H9 (cell line): ENCODE measurements at regions not wholly inside any gene's neighbourhood (a gene's known extent, or its start where the extent isn't known, plus 50 kb on each side); places are given as distances from the start of the nearest gene placed in this dataset.

Experiments
- DNase-seq: peaks from one replicate; pipeline ENCODE4 v3.0.0-alpha.2; 2017
- H2AFZ ChIP-seq: one replicate; pipeline ENCODE4 v1.6.1; 2013; ENCODE audit warnings: mild to moderate bottlenecking, low read length, control low read depth, moderate library complexity
- H2AK5ac ChIP-seq: 2 replicates; pipeline ENCODE4 v1.6.1; 2013; ENCODE audit warnings: low read length, control low read depth, mixed read lengths; ENCODE audit not compliant: insufficient read length
- H2BK120ac ChIP-seq: one replicate; pipeline ENCODE4 v1.6.1; 2013; ENCODE audit warnings: low read depth, mild to moderate bottlenecking, low read length, control low read depth, inconsistent platforms; ENCODE audit not compliant: poor library complexity, severe bottlenecking
- H2BK12ac ChIP-seq: 2 replicates; pipeline ENCODE4 v1.6.1; 2013; ENCODE audit warnings: low read length, control low read depth, mixed read lengths, low read depth; ENCODE audit not compliant: insufficient read length
- H2BK15ac ChIP-seq: 2 replicates; pipeline ENCODE4 v1.6.1; 2013; ENCODE audit warnings: low read depth, low read length, control low read depth
- H2BK20ac ChIP-seq: one replicate; pipeline ENCODE4 v1.6.1; 2013; ENCODE audit warnings: low read depth, mild to moderate bottlenecking, low read length, control low read depth, inconsistent platforms; ENCODE audit not compliant: poor library complexity, severe bottlenecking
- H2BK5ac ChIP-seq: 2 replicates; pipeline ENCODE4 v1.6.1; 2013; ENCODE audit warnings: low read length, control low read depth, mixed read lengths; ENCODE audit not compliant: insufficient read length
- H3K14ac ChIP-seq: 2 replicates; pipeline ENCODE4 v1.6.1; 2013; ENCODE audit warnings: low read length, control low read depth; ENCODE audit not compliant: insufficient read depth
- H3K18ac ChIP-seq: 2 replicates; pipeline ENCODE4 v1.6.1; 2013; ENCODE audit warnings: low read depth, mild to moderate bottlenecking, mixed read lengths, low read length, control low read depth; ENCODE audit not compliant: insufficient read length
- H3K23ac ChIP-seq: 2 replicates; pipeline ENCODE4 v1.6.1; 2013; ENCODE audit warnings: low read length, control low read depth, mixed read lengths, low read depth; ENCODE audit not compliant: insufficient read length
- H3K23me2 ChIP-seq: 2 replicates; pipeline ENCODE4 v1.6.1; 2013; ENCODE audit warnings: low read depth, mild to moderate bottlenecking, mixed read lengths, low read length, control low read depth; ENCODE audit not compliant: insufficient read length, poor library complexity, severe bottlenecking
- H3K27ac ChIP-seq: 2 replicates; pipeline ENCODE4 v1.5.1; 2013; ENCODE audit warnings: low read length, control low read depth, mixed read lengths, low read depth; ENCODE audit not compliant: insufficient read length
- H3K27me3 ChIP-seq: 2 replicates; pipeline ENCODE4 v1.6.1; 2013; ENCODE audit warnings: low read length, control low read depth, inconsistent platforms; ENCODE audit not compliant: insufficient read depth
- H3K4ac ChIP-seq: 2 replicates; pipeline ENCODE4 v1.6.1; 2013; ENCODE audit warnings: low read depth, mild to moderate bottlenecking, control low read depth, inconsistent platforms, low read length, moderate library complexity
- H3K4me1 ChIP-seq: 2 replicates; pipeline ENCODE4 v1.6.1; 2013; ENCODE audit warnings: low read length, control low read depth, inconsistent platforms; ENCODE audit not compliant: insufficient read depth
- H3K4me2 ChIP-seq: 2 replicates; pipeline ENCODE4 v1.6.1; 2013; ENCODE audit warnings: low read length, control low read depth, mixed read lengths; ENCODE audit not compliant: insufficient read length, insufficient read depth
- H3K56ac ChIP-seq: 2 replicates; pipeline ENCODE4 v1.6.1; 2013; ENCODE audit warnings: low read depth, mild to moderate bottlenecking, mixed read lengths, low read length, control low read depth; ENCODE audit not compliant: insufficient read length
- H3K79me1 ChIP-seq: 2 replicates; pipeline ENCODE4 v1.6.1; 2013; ENCODE audit warnings: low read depth, mild to moderate bottlenecking, moderate library complexity, low read length, control low read depth, inconsistent platforms; ENCODE audit not compliant: insufficient read depth, poor library complexity, severe bottlenecking
- H3K79me2 ChIP-seq: 2 replicates; pipeline ENCODE4 v1.6.1; 2013; ENCODE audit warnings: low read length, control low read depth, inconsistent platforms; ENCODE audit not compliant: insufficient read depth
- H3K9ac ChIP-seq: 2 replicates; pipeline ENCODE4 v1.6.1; 2013; ENCODE audit warnings: low read length, control low read depth, mixed read lengths; ENCODE audit not compliant: insufficient read length; ENCODE audit errors: extremely low read depth
- H3K9me3 ChIP-seq: one replicate; pipeline ENCODE4 v1.6.1; 2013; ENCODE audit warnings: low read depth, low read length, inconsistent platforms; ENCODE audit not compliant: control insufficient read depth
- H3T11ph ChIP-seq: one replicate; pipeline ENCODE4 v1.6.1; 2013; ENCODE audit warnings: mild to moderate bottlenecking, low read length, control low read depth, inconsistent platforms
- H4K20me1 ChIP-seq: one replicate; pipeline ENCODE4 v1.6.1; 2013; ENCODE audit not compliant: control insufficient read depth, insufficient read length, insufficient read depth
- H4K5ac ChIP-seq: 2 replicates; pipeline ENCODE4 v1.6.1; 2013; ENCODE audit warnings: low read depth, mild to moderate bottlenecking, mixed read lengths, low read length, control low read depth; ENCODE audit not compliant: insufficient read length
- H4K8ac ChIP-seq: replicated peaks from 2 replicates; pipeline ENCODE4 v1.6.1; 2013; ENCODE audit warnings: low read length, control low read depth, mixed read lengths, low read depth; ENCODE audit not compliant: insufficient read length
- H4K91ac ChIP-seq: 2 replicates; pipeline ENCODE4 v1.6.1; 2013; ENCODE audit warnings: low read depth, mild to moderate bottlenecking, moderate library complexity, mixed read lengths, low read length, control low read depth; ENCODE audit not compliant: insufficient read length
- H3K27ac Mint-ChIP-seq, 3 experiments: 2 replicates in 2 of 3; 3 replicates in 1 of 3; pipeline ENCODE4 v1.8.0; 2020 to 2021; ENCODE audit warnings: mixed read lengths in 3 of 3, mild to moderate bottlenecking in 1 of 3, moderate library complexity in 1 of 3
- H3K27me3 Mint-ChIP-seq: 2 replicates; pipeline ENCODE4 v1.8.0; 2021; ENCODE audit warnings: low read depth, mild to moderate bottlenecking, moderate library complexity, mixed read lengths
- H3K36me3 Mint-ChIP-seq, 3 experiments: 2 replicates in 2 of 3; 3 replicates in 1 of 3; pipeline ENCODE4 v1.8.0; 2020 to 2021; ENCODE audit warnings: low read depth in 3 of 3, mixed read lengths in 3 of 3; ENCODE audit not compliant: insufficient read depth in 1 of 3
- H3K4me1 Mint-ChIP-seq, 2 experiments: 2 replicates each; pipeline ENCODE4 v1.8.0; 2020; ENCODE audit warnings: mixed read lengths in 2 of 2
- H3K4me3 Mint-ChIP-seq, 2 experiments: 2 replicates in 1 of 2; 3 replicates in 1 of 2; pipeline ENCODE4 v1.8.0; 2020 to 2021; ENCODE audit warnings: mild to moderate bottlenecking in 2 of 2, mixed read lengths in 2 of 2, moderate library complexity in 1 of 2
- H3K9me3 Mint-ChIP-seq, 2 experiments: 2 replicates in 1 of 2; 3 replicates in 1 of 2; pipeline ENCODE4 v1.8.0; 2020; ENCODE audit warnings: mild to moderate bottlenecking in 2 of 2, mixed read lengths in 2 of 2, moderate library complexity in 1 of 2
- CTCF ChIP-seq: fragments of 200-600 bp; sonication (generic); conservative IDR thresholded peaks from 3 replicates; pipeline ENCODE4 v1.8.0; 2021; ENCODE audit warnings: antibody characterized with exemption, mild to moderate bottlenecking
- WGBS: extraction: QIAGEN DNeasy Blood & Tissue Kit; methylation state at CpG from one replicate; pipeline ENCODE4 v1.1.7; 2013; ENCODE audit warnings: missing lambda C conversion rate, low lambda C conversion rate, mixed read lengths; ENCODE audit not compliant: insufficient read length; ENCODE audit errors: extremely low coverage; 5-methylcytosine and 5-hydroxymethylcytosine counted together

GRCh38 chr2:48254839-48255238 lies 59.6 kb upstream of the FOXN2 start:
- Histone ChIP-seq H2BK120ac (no peak overlapping the region), H2BK15ac (no peak overlapping the region), H2BK5ac (no peak overlapping the region), H3K23ac (no peak overlapping the region), H4K5ac (no peak overlapping the region), H3K4ac (no peak overlapping the region), H3K27ac (no peak overlapping the region), H3K9me3 (no peaks in the 10 kb centered on the region), H3K18ac (no peak overlapping the region), H3T11ph (no peak overlapping the region), H4K8ac (no peak overlapping the region), H3K14ac (no peak overlapping the region), H2BK12ac (no peak overlapping the region), H4K20me1 (no peaks in the 10 kb centered on the region), H3K4me1 (no peaks in the 10 kb centered on the region), H3K4me2 (no peak overlapping the region), H2BK20ac (no peak overlapping the region), H3K56ac (no peak overlapping the region), H4K91ac (no peak overlapping the region), H2AFZ (no peak overlapping the region), H3K79me1 (no peaks in the 10 kb centered on the region), H3K27me3 (no peaks in the 10 kb centered on the region), H3K79me2 (no peaks in the 10 kb centered on the region), H2AK5ac (no peak overlapping the region), H3K9ac (no peak overlapping the region), H3K23me2 (no peaks in the 10 kb centered on the region)
- no peak for TF ChIP-seq CTCF
- peaks cover under 1% of the 10 kb centered on the region in 2 experiments; a peak in 3 of 4 replicates for H3K4me1 Mint-ChIP-seq
- DNase-seq = no peak
- no peak overlapping the region for H3K27ac Mint-ChIP-seq
- H3K36me3 Mint-ChIP-seq = no peaks in the 10 kb centered on the region
- no peak overlapping the region for H3K4me3 Mint-ChIP-seq
- no peaks in the 10 kb centered on the region for H3K27me3 Mint-ChIP-seq
- WGBS = no CpG with 5 or more reads among the region's 1 CpG
- H3K9me3 Mint-ChIP-seq = no peaks in the 10 kb centered on the region
